Left kidney (tissue), 1 donor: ENCODE measurements at regions not wholly inside any gene's neighbourhood (a gene's known extent, or its start where the extent isn't known, plus 50 kb on each side); places are given as distances from the start of the nearest gene placed in this dataset.

Experiments
- DNase-seq: peaks from one replicate; pipeline ENCODE4 v3.0.0-alpha.2; 2013

- no peak for DNase-seq
Observed at GRCh38 chr15:70226337-70226980, 128.7 kb upstream of the TLE3 start.

GRCh38 chr15:70225416-70225815, 127.7 kb upstream of the TLE3 start:
- no peak for DNase-seq

- DNase-seq: no peak
Observed at GRCh38 chr15:70222606-70223005, 124.9 kb upstream of the TLE3 start.

- no peak for DNase-seq
Observed at GRCh38 chr15:70220490-70221096, 122.9 kb upstream of the TLE3 start.

- no peak for DNase-seq
Observed at GRCh38 chr15:70219966-70220365, 122.2 kb upstream of the TLE3 start.

GRCh38 chr15:70219256-70219895, 121.7 kb upstream of the TLE3 start:
- no peak for DNase-seq

- DNase-seq: no peak
Observed at GRCh38 chr15:70217226-70218160, 119.8 kb upstream of the TLE3 start.

GRCh38 chr15:70215951-70216350, 118.2 kb upstream of the TLE3 start:
- DNase-seq: no peak

GRCh38 chr15:70214941-70215635, 117.4 kb upstream of the TLE3 start:
- no peak for DNase-seq

- no peak for DNase-seq
Observed at GRCh38 chr15:70214276-70214675, 116.6 kb upstream of the TLE3 start.

GRCh38 chr15:70213794-70214193, 116.1 kb upstream of the TLE3 start:
- DNase-seq: no peak

- no peak for DNase-seq
Observed at GRCh38 chr15:70212963-70213315, 115.2 kb upstream of the TLE3 start.

- no peak for DNase-seq
Observed at GRCh38 chr15:70212286-70212962, 114.7 kb upstream of the TLE3 start.

GRCh38 chr15:70210528-70210927, 112.8 kb upstream of the TLE3 start:
- no peak for DNase-seq

- no peak for DNase-seq
Observed at GRCh38 chr15:70210076-70210475, 112.4 kb upstream of the TLE3 start.

GRCh38 chr15:70209499-70209898, 111.8 kb upstream of the TLE3 start:
- no peak for DNase-seq

- no peak for DNase-seq
Observed at GRCh38 chr15:70208332-70208731, 110.6 kb upstream of the TLE3 start.

GRCh38 chr15:70206668-70207067, 109.0 kb upstream of the TLE3 start:
- DNase-seq: no peak

GRCh38 chr15:70204652-70205051, 106.9 kb upstream of the TLE3 start:
- DNase-seq: no peak

GRCh38 chr15:70203981-70204560, 106.4 kb upstream of the TLE3 start:
- DNase-seq: no peak

GRCh38 chr15:70202756-70203155, 105.0 kb upstream of the TLE3 start:
- DNase-seq: no peak
